GM06990 (cell line): ENCODE measurements at regions not wholly inside any gene's neighbourhood (a gene's known extent, or its start where the extent isn't known, plus 50 kb on each side); places are given as distances from the start of the nearest gene placed in this dataset.

Experiments
- DNase-seq: peaks from one replicate; pipeline ENCODE4 v3.0.0-alpha.2; 2011; ENCODE audit not compliant: insufficient read length; ENCODE audit errors: extremely low read depth
- H3K27me3 ChIP-seq: replicated peaks from 2 replicates; pipeline ENCODE4 v1.6.0; 2011; ENCODE audit warnings: low read length; ENCODE audit not compliant: control insufficient read depth, insufficient read depth
- H3K36me3 ChIP-seq: 2 replicates; pipeline ENCODE4 v1.5.1; 2011; ENCODE audit warnings: low read length; ENCODE audit not compliant: control insufficient read depth, insufficient read depth
- H3K4me3 ChIP-seq: replicated peaks from 2 replicates; pipeline ENCODE4 v1.5.1; 2011; ENCODE audit warnings: low read depth, mild to moderate bottlenecking, control low read depth, low read length
- CTCF ChIP-seq: IDR thresholded peaks from 2 replicates; pipeline ENCODE4 v1.5.1; 2011; ENCODE audit warnings: low read length, control low read depth, mild to moderate bottlenecking, inconsistent platforms; ENCODE audit not compliant: insufficient read depth, poor library complexity, severe bottlenecking

GRCh38 chr18:2168022-2168421 is 403.3 kb downstream of the METTL4 start:
- DNase-seq = no peak
- H3K4me3 ChIP-seq = no peak overlapping the region
- H3K27me3 ChIP-seq = no peaks in the 10 kb centered on the region
- no peaks in the 10 kb centered on the region for H3K36me3 ChIP-seq
- no peak for TF ChIP-seq CTCF

GRCh38 chr18:2169656-2170055 is 401.6 kb downstream of the METTL4 start:
- Histone ChIP-seq H3K4me3 (no peak overlapping the region), H3K27me3 (no peaks in the 10 kb centered on the region), H3K36me3 (no peaks in the 10 kb centered on the region)
- no peak for DNase-seq
- TF ChIP-seq CTCF = no peak

DNA sequence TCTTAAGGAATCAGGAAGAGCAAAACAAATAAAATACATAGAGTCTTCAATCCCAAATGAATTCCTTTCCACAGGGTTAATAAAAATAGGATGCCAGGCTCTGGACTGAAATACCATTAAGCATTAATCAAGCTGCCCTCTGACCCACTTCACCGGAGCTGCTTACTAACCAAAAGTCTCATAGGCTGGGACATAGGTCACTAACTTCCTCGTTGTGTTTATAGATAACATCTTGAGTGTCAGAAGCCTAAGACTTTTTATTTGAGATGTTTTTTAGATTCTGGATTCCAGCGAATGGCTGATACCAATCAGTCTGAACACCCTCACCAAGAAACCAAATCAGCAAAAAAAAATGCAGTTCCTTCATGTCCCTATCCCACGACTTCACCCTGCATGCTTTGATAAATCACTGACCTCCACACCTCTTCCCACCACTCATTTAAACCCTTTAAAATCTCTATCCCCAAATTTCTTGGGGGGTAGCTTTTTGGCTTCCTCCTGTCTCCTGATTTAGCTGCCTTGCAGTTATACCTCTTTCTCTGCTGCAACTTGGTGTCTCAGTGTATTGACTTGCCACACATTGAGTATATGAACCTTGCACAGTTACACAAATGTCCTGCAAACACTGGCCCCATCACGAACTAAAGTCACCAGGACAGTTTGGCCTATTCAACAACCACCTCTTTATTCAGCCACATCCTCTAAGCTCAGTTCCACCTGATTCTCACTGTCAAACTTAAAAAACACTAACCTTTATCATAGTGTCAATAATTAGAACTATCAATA is 399.3 kb downstream of the METTL4 start:
- Histone ChIP-seq H3K27me3 (no peaks in the 10 kb centered on the region), H3K4me3 (no peak overlapping the region), H3K36me3 (no peaks in the 10 kb centered on the region)
- DNase-seq = no peak
- no peak for TF ChIP-seq CTCF

DNA sequence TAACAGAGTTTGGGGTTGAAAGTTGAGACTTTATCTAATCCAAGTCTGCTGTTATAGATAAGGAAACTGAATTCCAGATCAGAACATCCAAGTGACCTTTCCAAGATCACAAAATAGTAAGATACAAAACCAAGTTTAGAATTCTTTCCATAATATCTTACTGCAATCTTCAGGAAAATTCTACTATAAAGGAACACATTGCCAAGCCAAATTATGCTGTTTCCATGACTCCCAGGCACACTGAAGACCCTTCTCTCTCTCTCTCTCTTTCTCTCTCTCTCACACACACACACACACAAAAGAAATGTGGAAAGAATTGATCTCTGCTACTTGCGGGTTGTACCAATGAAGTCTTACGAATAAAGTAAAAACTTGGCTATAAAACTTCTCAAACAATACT is 398.4 kb downstream of the METTL4 start:
- H3K27me3 ChIP-seq = no peaks in the 10 kb centered on the region
- no peak for DNase-seq
- no peaks in the 10 kb centered on the region for H3K36me3 ChIP-seq
- H3K4me3 ChIP-seq = no peak overlapping the region
- no peak for TF ChIP-seq CTCF

DNA sequence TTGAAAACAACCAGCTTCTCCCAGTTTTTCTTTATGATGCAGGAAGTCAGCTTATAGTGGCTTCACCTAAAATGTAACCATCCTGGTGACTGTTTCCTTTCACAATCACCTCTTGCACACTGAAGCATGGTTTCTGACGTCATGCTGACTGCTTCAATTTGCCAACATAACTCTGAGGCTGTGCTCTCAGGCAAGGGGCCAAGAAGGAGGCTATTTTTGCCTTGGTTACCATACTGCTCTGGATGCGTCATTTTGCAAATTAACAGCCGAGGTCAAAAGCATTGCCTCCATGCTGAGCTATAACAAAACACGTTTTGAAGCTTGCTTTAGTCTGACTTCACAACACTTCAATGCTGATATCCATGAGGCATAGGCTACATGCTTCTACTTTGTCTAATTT is 397.8 kb downstream of the METTL4 start:
- no peak for TF ChIP-seq CTCF
- Histone ChIP-seq H3K36me3 (no peaks in the 10 kb centered on the region), H3K4me3 (no peak overlapping the region), H3K27me3 (no peaks in the 10 kb centered on the region)
- DNase-seq = no peak

GRCh38 chr18:2178036-2178435 is 393.3 kb downstream of the METTL4 start:
- no peak overlapping the region for H3K4me3 ChIP-seq
- DNase-seq = no peak
- H3K36me3 ChIP-seq = no peaks in the 10 kb centered on the region
- no peak for TF ChIP-seq CTCF
- no peaks in the 10 kb centered on the region for H3K27me3 ChIP-seq
